B cell (primary cell): ENCODE measurements at regions not wholly inside any gene's neighbourhood (a gene's known extent, or its start where the extent isn't known, plus 50 kb on each side); places are given as distances from the start of the nearest gene placed in this dataset.

Experiments
- ATAC-seq: fragments of 200-7000 bp; cut with Tn5 transposase; one replicate; pipeline ENCODE4 v1.10.0; 2021; ENCODE audit warnings: low read depth, mild to moderate bottlenecking, moderate number of reproducible peaks, moderate library complexity
- CTCF ChIA-PET: fragments of 350-600 bp; sonication (Branson Sonifier 250); formaldehyde crosslinking; loops from one replicate; lab custom pipeline; 2021; ENCODE audit warnings: antibody characterized with exemption, inconsistent platforms; lab: Charles Lee
- POLR2A ChIA-PET: fragments of 350-600 bp; sonication (Branson Sonifier 250); formaldehyde crosslinking; loops from one replicate; lab custom pipeline; 2021; ENCODE audit warnings: antibody characterized with exemption; lab: Charles Lee
- DNase-seq: peaks from one replicate; pipeline ENCODE4 v3.0.0; 2013
- H2AFZ ChIP-seq: 2 replicates; pipeline ENCODE4 v1.6.1; 2012; ENCODE audit warnings: mild to moderate bottlenecking, low read depth, low read length; ENCODE audit not compliant: insufficient read depth, poor library complexity, severe bottlenecking
- H3K27ac ChIP-seq, 2 donors: 1 replicate in 1 of 2; 2 replicates in 1 of 2; pipeline ENCODE4 v1.5.1; 2012 to 2013; ENCODE audit warnings: low read length in 2 of 2, mild to moderate bottlenecking in 2 of 2, moderate library complexity in 1 of 2
- H3K27me3 ChIP-seq, 4 experiments: fragments of 200-600 bp in 1 of 4; sonication (generic) in 1 of 4; replicated peaks in 1 of 4; 1 replicate in 2 of 4; 2 replicates in 2 of 4; pipeline versions ENCODE4 v1.6.1 to v1.7.0; 2013 to 2016; ENCODE audit warnings: low read length in 3 of 4, mild to moderate bottlenecking in 2 of 4, mixed read lengths in 1 of 4, moderate library complexity in 1 of 4; ENCODE audit not compliant: insufficient read depth in 4 of 4, control insufficient read depth in 3 of 4; ENCODE audit errors: control extremely low read depth in 1 of 4
- H3K36me3 ChIP-seq, 2 experiments: replicated peaks in 1 of 2; 1 replicate in 1 of 2; 2 replicates in 1 of 2; pipeline versions ENCODE4 v1.6.1 to v1.7.1; 2013; ENCODE audit warnings: low read length in 1 of 2; ENCODE audit not compliant: insufficient read depth in 2 of 2, control insufficient read depth in 1 of 2; ENCODE audit errors: control extremely low read depth in 1 of 2, extremely low read depth in 1 of 2
- H3K4me1 ChIP-seq, 2 donors: fragments of 200-600 bp in 1 of 2; sonication (generic) in 1 of 2; 1 replicate in 1 of 2; 2 replicates in 1 of 2; pipeline versions ENCODE4 v1.5.1 to v1.6.1; 2013 to 2017; ENCODE audit warnings: low read length in 2 of 2; ENCODE audit not compliant: control insufficient read depth in 2 of 2, insufficient read depth in 2 of 2
- H3K4me2 ChIP-seq: replicated peaks from 2 replicates; pipeline ENCODE3; 2012; ENCODE audit warnings: mild to moderate bottlenecking, low read depth, low read length; ENCODE audit not compliant: poor library complexity, severe bottlenecking
- H3K4me3 ChIP-seq, 5 experiments: fragments of 200-600 bp in 1 of 5; sonication (generic) in 1 of 5; 1 replicate in 3 of 5; 2 replicates in 2 of 5; pipeline versions ENCODE4 v1.5.1 to v1.7.0; 2011 to 2016; ENCODE audit warnings: low read length in 4 of 5, mild to moderate bottlenecking in 4 of 5, low read depth in 2 of 5, control low read depth in 1 of 5, moderate library complexity in 1 of 5; ENCODE audit not compliant: insufficient read depth in 1 of 5; ENCODE audit errors: control extremely low read depth in 1 of 5, extremely low read depth in 1 of 5
- H3K79me2 ChIP-seq: fragments of 200-600 bp; sonication (generic); one replicate; pipeline ENCODE4 v1.6.0; 2016; ENCODE audit warnings: low read length; ENCODE audit not compliant: control insufficient read depth, insufficient read depth
- H3K9ac ChIP-seq: fragments of 200-600 bp; sonication (generic); 2 replicates; pipeline ENCODE4 v1.6.1; 2017; ENCODE audit warnings: mild to moderate bottlenecking, low read length, moderate library complexity
- H3K9me3 ChIP-seq, 3 donors: one replicate each; pipeline versions ENCODE4 v1.6.1 to v1.7.1; 2013; ENCODE audit warnings: low read length in 2 of 3; ENCODE audit not compliant: control insufficient read depth in 2 of 3, insufficient read depth in 1 of 3; ENCODE audit errors: control extremely low read depth in 1 of 3
- H4K20me1 ChIP-seq: 2 replicates; pipeline ENCODE4 v1.6.0; 2012; ENCODE audit warnings: mild to moderate bottlenecking, low read length; ENCODE audit not compliant: insufficient read depth, control insufficient read depth, poor library complexity, severe bottlenecking
- H3K27ac Mint-ChIP-seq: one replicate; pipeline ENCODE4 v1.8.0; 2021; ENCODE audit warnings: mixed read lengths
- H3K27me3 Mint-ChIP-seq: one replicate; pipeline ENCODE4 v1.8.0; 2021; ENCODE audit warnings: mixed read lengths
- H3K4me1 Mint-ChIP-seq: one replicate; pipeline ENCODE4 v1.8.0; 2021; ENCODE audit warnings: mixed read lengths
- H3K4me3 Mint-ChIP-seq: one replicate; pipeline ENCODE4 v1.8.0; 2021; ENCODE audit warnings: mixed read lengths
- H3K9me3 Mint-ChIP-seq: one replicate; pipeline ENCODE4 v1.8.0; 2022; ENCODE audit warnings: mixed read lengths; ENCODE audit not compliant: insufficient read depth
- CTCF ChIP-seq: fragments of 200-600 bp; IDR thresholded peaks from one replicate; pipeline ENCODE4 v1.8.0; 2022; ENCODE audit warnings: antibody characterized with exemption, mild to moderate bottlenecking
- EZH2 ChIP-seq: IDR thresholded peaks from 2 replicates; pipeline ENCODE4 v1.6.1; 2012; ENCODE audit warnings: borderline replicate concordance, low read depth, mild to moderate bottlenecking, moderate library complexity, low read length; ENCODE audit not compliant: insufficient read depth, poor library complexity, severe bottlenecking
- WGBS: methylation state at CpG from one replicate; pipeline ENCODE4 v1.1.5; 2013; ENCODE audit warnings: missing lambda C conversion rate; ENCODE audit not compliant: insufficient coverage; 5-methylcytosine and 5-hydroxymethylcytosine counted together
- intact Hi-C: fragments of 100-400 bp; cut with micrococcal nuclease; formaldehyde crosslinking; loops from one replicate; pipeline ENCODE4 v1.10.0; 2022

- no peak overlapping the region for H3K4me3 Mint-ChIP-seq
- intact Hi-C loops = no loop called here
- H3K27me3 Mint-ChIP-seq = no peaks in the 10 kb centered on the region
- Histone ChIP-seq H3K9ac (no peak overlapping the region), H3K9me3 (peaks cover 0 to 7% (median 0%) of the 10 kb centered on the region in 3 donors), H3K27ac (no peak overlapping the region), H3K4me1 (no peaks in the 10 kb centered on the region), H3K4me3 (no peak overlapping the region), H3K36me3 (no peaks in the 10 kb centered on the region), H3K79me2 (no peaks in the 10 kb centered on the region), H3K4me2 (no peak overlapping the region), H3K27me3 (no peaks in the 10 kb centered on the region), H4K20me1 (no peaks in the 10 kb centered on the region), H2AFZ (no peak overlapping the region)
- no peaks in the 10 kb centered on the region for H3K4me1 Mint-ChIP-seq
- H3K9me3 Mint-ChIP-seq = peaks cover 2% of the 10 kb centered on the region
- 76% methylated on average over 2 of the region's 2 CpGs for WGBS
- ChIA-PET POLR2A (no interaction called here), CTCF (no interaction called here)
- TF ChIP-seq CTCF (no peak), EZH2 (no peak)
- no peak overlapping the region for H3K27ac Mint-ChIP-seq
- no peak for ATAC-seq
- no peak for DNase-seq
These were observed 2100.9 kb upstream of the CELF4 start for GRCh38 chr18:39666541-39666940.

GRCh38 chr18:39661856-39662366 lies 2096.3 kb upstream of the CELF4 start:
- CTCF ChIA-PET = no interaction called here
- WGBS = no CpG with 5 or more reads among the region's 2 CpGs
- TF ChIP-seq EZH2 = no peak
- no peak for TF ChIP-seq CTCF

More at GRCh38 chr18:39661856-39662366, 2096.3 kb upstream of the CELF4 start:
- Mint-ChIP-seq H3K4me1 (no peaks in the 10 kb centered on the region), H3K9me3 (peaks cover 2% of the 10 kb centered on the region), H3K4me3 (no peak overlapping the region), H3K27me3 (no peaks in the 10 kb centered on the region), H3K27ac (no peak overlapping the region)
- H3K27ac ChIP-seq = no peak overlapping the region
- POLR2A ChIA-PET = no interaction called here
- intact Hi-C loops = no loop called here
- H4K20me1 ChIP-seq = no peaks in the 10 kb centered on the region
- DNase-seq (no peak), ATAC-seq (no peak)
- no peak overlapping the region for H3K4me2 ChIP-seq
- H3K27me3 ChIP-seq = no peaks in the 10 kb centered on the region
- H3K79me2 ChIP-seq = no peaks in the 10 kb centered on the region
- H3K4me1 ChIP-seq = no peaks in the 10 kb centered on the region
- no peak overlapping the region for H3K4me3 ChIP-seq
- no peak overlapping the region for H3K9ac ChIP-seq
- H3K9me3 ChIP-seq = peaks cover 0 to 7% (median 0%) of the 10 kb centered on the region in 3 donors
- no peak overlapping the region for H2AFZ ChIP-seq
- H3K36me3 ChIP-seq = no peaks in the 10 kb centered on the region
